HepG2 (cell line): ENCODE measurements at regions not wholly inside any gene's neighbourhood (a gene's known extent, or its start where the extent isn't known, plus 50 kb on each side); places are given as distances from the start of the nearest gene placed in this dataset.

Source experiments
- ATF6 ChIP-seq: sonication (generic); formaldehyde crosslinking; conservative IDR thresholded peaks from 2 replicates; pipeline ENCODE4 v1.4.0; 2020; ENCODE audit warnings: missing genetic modification reagents
- ATF7 ChIP-seq, 2 experiments: fragments of 450-650 bp in 1 of 2; sonication (generic) in 1 of 2; formaldehyde crosslinking in 1 of 2; IDR thresholded peaks; 2 replicates each; pipeline versions ENCODE4 v1.4.0 to v1.6.1; 2016 to 2020; ENCODE audit warnings: antibody characterized with exemption in 1 of 2, mild to moderate bottlenecking in 1 of 2, missing genetic modification reagents in 1 of 2
- CTCF ChIP-seq: sonication (generic); formaldehyde crosslinking; IDR thresholded peaks from 2 replicates; pipeline ENCODE4 v1.5.0; 2020; ENCODE audit warnings: mild to moderate bottlenecking, missing genetic modification reagents, moderate library complexity
- EZH2 ChIP-seq: conservative IDR thresholded peaks from 2 replicates; pipeline ENCODE4 v1.6.1; 2012; ENCODE audit warnings: mild to moderate bottlenecking, low read depth, low read length, moderate library complexity
- GLI4 ChIP-seq: sonication (generic); formaldehyde crosslinking; IDR thresholded peaks from 2 replicates; pipeline ENCODE4 v1.5.1; 2020; ENCODE audit warnings: missing genetic modification reagents, mild to moderate bottlenecking, moderate library complexity, borderline replicate concordance
- KDM1A ChIP-seq: IDR thresholded peaks from 2 replicates; pipeline ENCODE4 v1.6.1; 2016; ENCODE audit warnings: missing compliant biosample characterization
- POLR2A ChIP-seq, 2 experiments: IDR thresholded peaks; 2 replicates each; pipeline ENCODE4 v1.6.1; 2011; ENCODE audit warnings: low read depth in 2 of 2, low read length in 2 of 2, mild to moderate bottlenecking in 1 of 2, moderate library complexity in 1 of 2; ENCODE audit not compliant: insufficient read depth in 1 of 2
- POLR2AphosphoS5 ChIP-seq: IDR thresholded peaks from 2 replicates; pipeline ENCODE4 v1.6.1; 2012; ENCODE audit warnings: low read depth, low read length
- RBAK ChIP-seq: sonication (generic); formaldehyde crosslinking; IDR thresholded peaks from 2 replicates; pipeline ENCODE4 v1.5.1; 2020; ENCODE audit warnings: mild to moderate bottlenecking, missing genetic modification reagents
- ZNF333 ChIP-seq: sonication (generic); formaldehyde crosslinking; IDR thresholded peaks from 2 replicates; pipeline ENCODE4 v1.4.0; 2020; ENCODE audit warnings: mild to moderate bottlenecking, missing genetic modification reagents, borderline replicate concordance

- TF ChIP-seq POLR2AphosphoS5 = no peak
- TF ChIP-seq POLR2A (IDR thresholded peaks at IDR 0.05; ENCODE audit: insufficient read depth in 1 of 2, low read depth in 2 of 2, low read length in 2 of 2) = no peak
- TF ChIP-seq ZNF333 = no peak
- TF ChIP-seq ATF7 (IDR thresholded peaks at IDR 0.05) = no peak
- no peak for TF ChIP-seq ATF7 (CRISPR knock-in tag; IDR thresholded peaks at IDR 0.05)
- TF ChIP-seq GLI4 = no peak
- no peak for TF ChIP-seq ATF6
- no peak for TF ChIP-seq EZH2
- TF ChIP-seq CTCF (CRISPR knock-in tag) = no peak
- TF ChIP-seq KDM1A (CRISPR knock-in tag) = no peak
- no peak for TF ChIP-seq RBAK
These were observed 716.8 kb downstream of the SUCLG1 start for GRCh38 chr2:83742117-83742782.
